KMS-11 (cell line): ENCODE measurements at regions not wholly inside any gene's neighbourhood (a gene's known extent, or its start where the extent isn't known, plus 50 kb on each side); places are given as distances from the start of the nearest gene placed in this dataset.

Experiments used
- H2AFZ ChIP-seq: fragments of 200-600 bp; sonication (generic); 2 replicates; pipeline ENCODE4 v1.6.1; 2016; ENCODE audit warnings: antibody characterized with exemption, mixed run types, low read depth
- H3K27ac ChIP-seq: fragments of 200-600 bp; sonication (generic); 2 replicates; pipeline ENCODE4 v1.6.1; 2016; ENCODE audit warnings: mild to moderate bottlenecking, mixed run types
- H3K27me3 ChIP-seq: fragments of 200-600 bp; sonication (generic); 2 replicates; pipeline ENCODE4 v1.6.1; 2017; ENCODE audit warnings: mild to moderate bottlenecking, low read depth, mixed run types, moderate library complexity; ENCODE audit not compliant: insufficient read depth
- H3K36me3 ChIP-seq: fragments of 200-600 bp; sonication (generic); 2 replicates; pipeline ENCODE4 v1.6.1; 2017; ENCODE audit warnings: mild to moderate bottlenecking, mixed run types; ENCODE audit not compliant: insufficient read depth
- H3K4me1 ChIP-seq: fragments of 200-600 bp; sonication (generic); 2 replicates; pipeline ENCODE4 v1.6.1; 2016; ENCODE audit warnings: mild to moderate bottlenecking, low read depth, mixed run types; ENCODE audit not compliant: poor library complexity, severe bottlenecking
- H3K4me2 ChIP-seq: fragments of 200-600 bp; sonication (generic); 2 replicates; pipeline ENCODE4 v1.7.0; 2016; ENCODE audit warnings: mild to moderate bottlenecking, mixed run types
- H3K4me3 ChIP-seq: fragments of 200-600 bp; sonication (generic); IDR thresholded peaks from 2 replicates; pipeline ENCODE4 v1.6.1; 2017; ENCODE audit warnings: low read depth, low read length, mixed read lengths; ENCODE audit not compliant: insufficient read depth
- H3K79me2 ChIP-seq: fragments of 200-600 bp; sonication (generic); 2 replicates; pipeline ENCODE4 v1.6.1; 2016; ENCODE audit warnings: low read depth, mixed run types; ENCODE audit not compliant: insufficient read depth
- H3K9ac ChIP-seq: fragments of 200-600 bp; sonication (generic); 2 replicates; pipeline ENCODE4 v1.6.1; 2016; ENCODE audit warnings: mild to moderate bottlenecking, mixed run types
- H4K20me1 ChIP-seq: fragments of 200-600 bp; sonication (generic); 2 replicates; pipeline ENCODE4 v1.6.1; 2016; ENCODE audit warnings: mild to moderate bottlenecking, mixed run types; ENCODE audit not compliant: insufficient read depth
- CTCF ChIP-seq: fragments of 200-600 bp; sonication (generic); conservative IDR thresholded peaks from 2 replicates; pipeline ENCODE4 v1.6.1; 2017; ENCODE audit warnings: low read depth, mild to moderate bottlenecking, antibody characterized with exemption, low read length, moderate library complexity, mixed read lengths

- H3K4me3 ChIP-seq: no peak overlapping the region
- no peaks in the 10 kb centered on the region for H3K4me1 ChIP-seq
- no peak overlapping the region for H3K9ac ChIP-seq
- H3K27ac ChIP-seq: no peak overlapping the region
- no peaks in the 10 kb centered on the region for H3K36me3 ChIP-seq
- no peak overlapping the region for H3K4me2 ChIP-seq
- H2AFZ ChIP-seq: no peak overlapping the region
- TF ChIP-seq CTCF: no peak
- H3K27me3 ChIP-seq: no peaks in the 10 kb centered on the region
- H3K79me2 ChIP-seq: no peaks in the 10 kb centered on the region
- H4K20me1 ChIP-seq: no peaks in the 10 kb centered on the region
These were observed 148.8 kb downstream of the GATB start for GRCh38 chr4:151611960-151612359.

- H3K4me3 ChIP-seq: no peak overlapping the region
- H3K9ac ChIP-seq: no peak overlapping the region
- no peaks in the 10 kb centered on the region for H3K79me2 ChIP-seq
- no peaks in the 10 kb centered on the region for H3K4me1 ChIP-seq
- no peaks in the 10 kb centered on the region for H4K20me1 ChIP-seq
- H2AFZ ChIP-seq: no peak overlapping the region
- H3K27me3 ChIP-seq: no peaks in the 10 kb centered on the region
- no peak overlapping the region for H3K4me2 ChIP-seq
- no peaks in the 10 kb centered on the region for H3K36me3 ChIP-seq
- no peak for TF ChIP-seq CTCF
- no peak overlapping the region for H3K27ac ChIP-seq
These were observed 147.5 kb downstream of the GATB start for GRCh38 chr4:151613290-151613689.

GRCh38 chr4:151614561-151614960, 146.2 kb downstream of the GATB start:
- no peak for TF ChIP-seq CTCF
- Histone ChIP-seq H3K4me2 (no peak overlapping the region), H2AFZ (no peak overlapping the region), H3K36me3 (no peaks in the 10 kb centered on the region), H3K4me1 (no peaks in the 10 kb centered on the region), H3K27ac (no peak overlapping the region), H3K79me2 (no peaks in the 10 kb centered on the region), H4K20me1 (no peaks in the 10 kb centered on the region), H3K27me3 (no peaks in the 10 kb centered on the region), H3K4me3 (no peak overlapping the region), H3K9ac (no peak overlapping the region)

- H3K9ac ChIP-seq: no peak overlapping the region
- H3K4me2 ChIP-seq: no peak overlapping the region
- H2AFZ ChIP-seq: no peak overlapping the region
- H3K4me3 ChIP-seq: no peak overlapping the region
- H3K27ac ChIP-seq: no peak overlapping the region
- no peaks in the 10 kb centered on the region for H3K36me3 ChIP-seq
- TF ChIP-seq CTCF: no peak
- no peaks in the 10 kb centered on the region for H3K4me1 ChIP-seq
- H3K27me3 ChIP-seq: no peaks in the 10 kb centered on the region
- no peaks in the 10 kb centered on the region for H3K79me2 ChIP-seq
- no peaks in the 10 kb centered on the region for H4K20me1 ChIP-seq
These were observed 141.9 kb downstream of the GATB start for GRCh38 chr4:151618858-151619257.

GRCh38 chr4:151620066-151620465, 140.7 kb downstream of the GATB start:
- no peaks in the 10 kb centered on the region for H3K36me3 ChIP-seq
- no peak overlapping the region for H3K9ac ChIP-seq
- H3K4me3 ChIP-seq: no peak overlapping the region
- no peaks in the 10 kb centered on the region for H3K4me1 ChIP-seq
- H4K20me1 ChIP-seq: no peaks in the 10 kb centered on the region
- no peak overlapping the region for H3K27ac ChIP-seq
- H3K79me2 ChIP-seq: no peaks in the 10 kb centered on the region
- no peak overlapping the region for H2AFZ ChIP-seq
- no peaks in the 10 kb centered on the region for H3K27me3 ChIP-seq
- no peak for TF ChIP-seq CTCF
- H3K4me2 ChIP-seq: no peak overlapping the region
